ENCODE measurements at regions not wholly inside any gene's neighbourhood (a gene's known extent, or its start where the extent isn't known, plus 50 kb on each side); places are given as distances from the start of the nearest gene placed in this dataset.

GRCh38 chr6:134482593-134483270, 164.8 kb upstream of the SGK1 start:
- Histone ChIP-seq H3K27me3 (ENCODE audit: control insufficient read depth, insufficient read depth, low read length) (no peaks in the 10 kb centered on the region), H3K36me3 (ENCODE audit: control insufficient read depth, insufficient read depth, low read length) (no peaks in the 10 kb centered on the region), H3K9me3 (ENCODE audit: control insufficient read depth, insufficient read depth, low read length) (no peaks in the 10 kb centered on the region), H3K4me1 (ENCODE audit: control insufficient read depth, insufficient read depth, low read length) (no peaks in the 10 kb centered on the region), H3K4me3 (ENCODE audit: low read length) (no peak overlapping the region), H3K27ac (ENCODE audit: low read length) (no peak overlapping the region)
- DNase-seq (ENCODE audit: low read depth, low spot score) = no peak
- WGBS (ENCODE audit: insufficient coverage, insufficient read length) = no CpG with 5 or more reads among the region's 12 CpGs

GRCh38 chr6:134481966-134482365, 164.1 kb upstream of the SGK1 start:
- Histone ChIP-seq H3K36me3 (ENCODE audit: control insufficient read depth, insufficient read depth, low read length) (no peaks in the 10 kb centered on the region), H3K27ac (ENCODE audit: low read length) (no peak overlapping the region), H3K27me3 (ENCODE audit: control insufficient read depth, insufficient read depth, low read length) (no peaks in the 10 kb centered on the region), H3K4me1 (ENCODE audit: control insufficient read depth, insufficient read depth, low read length) (no peaks in the 10 kb centered on the region), H3K9me3 (ENCODE audit: control insufficient read depth, insufficient read depth, low read length) (no peaks in the 10 kb centered on the region), H3K4me3 (ENCODE audit: low read length) (no peak overlapping the region)
- no peak for DNase-seq (ENCODE audit: low read depth, low spot score)
- WGBS (ENCODE audit: insufficient coverage, insufficient read length) = no CpG with 5 or more reads among the region's 6 CpGs

DNA sequence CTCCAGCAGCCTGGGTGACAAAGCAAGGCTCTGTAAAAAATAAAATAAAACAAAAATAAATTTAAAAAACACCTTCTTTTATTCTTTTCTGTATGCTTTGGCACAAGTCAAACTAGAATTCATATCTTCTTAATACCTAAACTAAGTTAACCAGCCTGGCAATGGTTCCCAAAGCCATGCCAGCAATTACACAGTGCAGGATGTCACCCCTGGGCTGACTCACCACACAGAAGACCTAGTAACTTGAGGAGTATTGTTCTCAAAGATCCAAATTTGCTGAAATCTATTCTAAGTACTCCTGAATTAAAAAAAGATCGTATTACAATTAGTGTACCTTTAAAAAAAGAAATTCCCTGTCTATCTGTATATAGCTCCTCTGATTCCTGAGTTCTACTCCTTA, 162.7 kb upstream of the SGK1 start:
- Histone ChIP-seq H3K27ac (ENCODE audit: low read length) (no peak overlapping the region), H3K36me3 (ENCODE audit: control insufficient read depth, insufficient read depth, low read length) (no peaks in the 10 kb centered on the region), H3K9me3 (ENCODE audit: control insufficient read depth, insufficient read depth, low read length) (no peaks in the 10 kb centered on the region), H3K4me1 (ENCODE audit: control insufficient read depth, insufficient read depth, low read length) (no peaks in the 10 kb centered on the region), H3K27me3 (ENCODE audit: control insufficient read depth, insufficient read depth, low read length) (no peaks in the 10 kb centered on the region), H3K4me3 (ENCODE audit: low read length) (no peak overlapping the region)
- no peak for DNase-seq (ENCODE audit: low read depth, low spot score)
- no CpG with 5 or more reads among the region's 1 CpG for WGBS (ENCODE audit: insufficient coverage, insufficient read length)

DNA sequence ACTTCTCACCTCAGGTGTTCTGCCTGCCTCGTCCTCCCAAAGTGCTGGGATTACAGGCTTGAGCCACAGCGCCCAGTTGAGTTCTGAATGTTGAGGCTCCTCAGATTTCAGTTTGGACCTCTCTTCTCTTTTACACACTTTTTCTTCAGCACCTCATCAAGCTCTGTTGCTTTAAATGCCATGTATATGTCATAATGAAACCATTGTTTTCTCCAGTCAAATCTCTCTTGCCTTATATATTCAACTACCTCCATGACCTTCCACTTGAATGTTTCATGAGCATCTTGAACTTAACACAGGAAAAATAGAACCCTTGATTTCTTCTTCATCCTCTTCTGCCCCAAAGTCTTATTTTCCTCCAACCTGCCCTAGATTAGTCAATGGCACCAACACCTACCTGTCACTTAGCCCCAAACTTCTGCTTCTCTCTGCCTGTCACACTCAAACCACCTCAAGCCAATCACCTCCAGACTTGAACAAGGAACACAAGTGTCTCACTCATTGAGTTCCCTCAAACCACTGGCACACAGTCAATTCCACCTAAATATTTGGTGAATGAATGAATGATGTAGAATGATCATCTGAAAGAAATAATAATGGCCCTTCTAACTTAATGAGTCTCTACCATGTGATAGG, 161.0 kb upstream of the SGK1 start:
- Histone ChIP-seq H3K27me3 (ENCODE audit: control insufficient read depth, insufficient read depth, low read length) (no peaks in the 10 kb centered on the region), H3K27ac (ENCODE audit: low read length) (no peak overlapping the region), H3K36me3 (ENCODE audit: control insufficient read depth, insufficient read depth, low read length) (no peaks in the 10 kb centered on the region), H3K4me1 (ENCODE audit: control insufficient read depth, insufficient read depth, low read length) (no peaks in the 10 kb centered on the region), H3K4me3 (ENCODE audit: low read length) (no peak overlapping the region), H3K9me3 (ENCODE audit: control insufficient read depth, insufficient read depth, low read length) (no peaks in the 10 kb centered on the region)
- WGBS (ENCODE audit: insufficient coverage, insufficient read length) = no CpG with 5 or more reads among the region's 2 CpGs
- no peak for DNase-seq (ENCODE audit: low read depth, low spot score)

DNA sequence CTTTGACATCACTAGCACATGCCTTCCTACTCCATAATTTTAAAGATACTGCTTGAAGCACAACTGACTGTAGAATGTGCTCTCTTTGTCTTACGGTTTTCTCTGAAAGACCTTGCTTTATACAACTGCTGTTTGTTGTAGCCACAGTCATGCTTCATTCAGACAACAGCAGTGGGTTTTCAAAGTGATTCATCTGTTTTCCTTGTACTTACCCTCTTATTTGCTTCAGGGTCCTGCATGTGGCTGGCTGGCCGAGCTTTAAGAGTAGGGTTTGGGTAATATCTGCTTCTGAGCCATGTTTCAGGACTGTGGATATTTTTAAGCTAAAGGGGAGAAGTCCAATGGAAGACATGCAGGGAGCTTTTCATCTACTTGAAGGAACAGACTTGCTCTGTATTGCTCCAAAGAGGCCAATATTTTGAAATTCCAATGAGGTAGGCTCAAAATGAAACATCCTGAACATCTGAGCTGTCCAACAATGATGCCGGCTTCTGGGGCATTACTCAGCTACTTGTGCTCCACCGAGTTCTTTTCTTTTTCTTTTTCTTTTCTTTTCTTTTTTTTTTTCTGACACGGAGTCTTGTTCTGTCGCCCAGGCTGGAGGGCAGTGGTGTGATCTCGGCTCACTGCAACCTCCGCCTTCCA, 160.2 kb upstream of the SGK1 start:
- Histone ChIP-seq H3K27me3 (ENCODE audit: control insufficient read depth, insufficient read depth, low read length) (no peaks in the 10 kb centered on the region), H3K27ac (ENCODE audit: low read length) (no peak overlapping the region), H3K9me3 (ENCODE audit: control insufficient read depth, insufficient read depth, low read length) (no peaks in the 10 kb centered on the region), H3K36me3 (ENCODE audit: control insufficient read depth, insufficient read depth, low read length) (no peaks in the 10 kb centered on the region), H3K4me3 (ENCODE audit: low read length) (no peak overlapping the region), H3K4me1 (ENCODE audit: control insufficient read depth, insufficient read depth, low read length) (no peaks in the 10 kb centered on the region)
- WGBS (ENCODE audit: insufficient coverage, insufficient read length) = no CpG with 5 or more reads among the region's 8 CpGs
- no peak for DNase-seq (ENCODE audit: low read depth, low spot score)

DNA sequence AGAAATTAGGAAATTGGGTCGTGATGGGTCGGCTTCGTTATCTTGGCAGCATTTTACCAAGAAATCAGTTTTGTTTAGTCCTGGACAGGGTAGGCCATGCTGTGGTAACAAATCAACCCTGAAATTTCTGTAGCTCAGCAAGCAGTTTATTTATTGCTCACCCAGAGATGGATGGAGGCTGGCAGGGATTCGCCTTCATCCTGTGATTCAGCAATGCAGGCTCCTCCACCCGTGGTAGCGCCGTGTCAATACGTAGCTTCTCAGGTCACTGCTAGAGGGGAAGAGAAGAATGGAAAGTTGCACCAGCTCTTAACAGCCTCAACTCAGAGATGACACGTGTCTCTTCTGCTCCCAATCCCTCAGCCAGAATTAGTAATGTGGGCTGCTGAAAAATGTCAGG, 157.0 kb upstream of the SGK1 start:
- no peak overlapping the region for H3K27ac ChIP-seq (ENCODE audit: low read length)
- H3K9me3 ChIP-seq (ENCODE audit: control insufficient read depth, insufficient read depth, low read length) = no peaks in the 10 kb centered on the region
- H3K36me3 ChIP-seq (ENCODE audit: control insufficient read depth, insufficient read depth, low read length) = no peaks in the 10 kb centered on the region
- H3K4me1 ChIP-seq (ENCODE audit: control insufficient read depth, insufficient read depth, low read length) = no peaks in the 10 kb centered on the region
- WGBS (ENCODE audit: insufficient coverage, insufficient read length) = 100% methylated on average over 3 of the region's 9 CpGs
- H3K27me3 ChIP-seq (ENCODE audit: control insufficient read depth, insufficient read depth, low read length) = no peaks in the 10 kb centered on the region
- DNase-seq (ENCODE audit: low read depth, low spot score) = no peak
- no peak overlapping the region for H3K4me3 ChIP-seq (ENCODE audit: low read length)

DNA sequence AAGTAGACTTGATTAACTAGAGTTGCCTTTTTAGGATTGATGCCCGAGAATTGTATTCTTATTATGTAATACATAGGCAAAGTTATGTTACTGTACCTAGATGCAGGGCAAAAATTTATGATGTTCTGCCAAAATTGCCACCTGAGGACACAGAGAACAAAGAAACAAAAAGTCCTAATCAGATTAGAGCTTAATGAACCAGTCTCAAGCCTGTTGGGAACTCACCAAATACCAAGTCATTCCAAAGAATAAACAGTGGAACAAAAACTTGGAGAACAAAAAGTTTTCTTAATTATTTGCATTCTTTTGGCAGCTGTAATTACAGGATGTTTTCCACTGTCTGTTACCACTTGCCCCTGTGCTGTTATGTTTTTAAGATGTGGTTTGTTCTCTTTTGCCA, 154.7 kb upstream of the SGK1 start:
- Histone ChIP-seq H3K36me3 (ENCODE audit: control insufficient read depth, insufficient read depth, low read length) (no peaks in the 10 kb centered on the region), H3K9me3 (ENCODE audit: control insufficient read depth, insufficient read depth, low read length) (no peaks in the 10 kb centered on the region), H3K4me1 (ENCODE audit: control insufficient read depth, insufficient read depth, low read length) (no peaks in the 10 kb centered on the region), H3K4me3 (ENCODE audit: low read length) (no peak overlapping the region), H3K27ac (ENCODE audit: low read length) (no peak overlapping the region), H3K27me3 (ENCODE audit: control insufficient read depth, insufficient read depth, low read length) (no peaks in the 10 kb centered on the region)
- WGBS (ENCODE audit: insufficient coverage, insufficient read length) = no CpG with 5 or more reads among the region's 1 CpG
- DNase-seq (ENCODE audit: low read depth, low spot score) = no peak

GRCh38 chr6:134472046-134472445, 154.1 kb upstream of the SGK1 start:
- Histone ChIP-seq H3K9me3 (ENCODE audit: control insufficient read depth, insufficient read depth, low read length) (no peaks in the 10 kb centered on the region), H3K4me3 (ENCODE audit: low read length) (no peak overlapping the region), H3K36me3 (ENCODE audit: control insufficient read depth, insufficient read depth, low read length) (no peaks in the 10 kb centered on the region), H3K27ac (ENCODE audit: low read length) (no peak overlapping the region), H3K27me3 (ENCODE audit: control insufficient read depth, insufficient read depth, low read length) (no peaks in the 10 kb centered on the region), H3K4me1 (ENCODE audit: control insufficient read depth, insufficient read depth, low read length) (no peaks in the 10 kb centered on the region)
- WGBS (ENCODE audit: insufficient coverage, insufficient read length) = no CpG with 5 or more reads among the region's 3 CpGs
- DNase-seq (ENCODE audit: low read depth, low spot score) = no peak

DNA sequence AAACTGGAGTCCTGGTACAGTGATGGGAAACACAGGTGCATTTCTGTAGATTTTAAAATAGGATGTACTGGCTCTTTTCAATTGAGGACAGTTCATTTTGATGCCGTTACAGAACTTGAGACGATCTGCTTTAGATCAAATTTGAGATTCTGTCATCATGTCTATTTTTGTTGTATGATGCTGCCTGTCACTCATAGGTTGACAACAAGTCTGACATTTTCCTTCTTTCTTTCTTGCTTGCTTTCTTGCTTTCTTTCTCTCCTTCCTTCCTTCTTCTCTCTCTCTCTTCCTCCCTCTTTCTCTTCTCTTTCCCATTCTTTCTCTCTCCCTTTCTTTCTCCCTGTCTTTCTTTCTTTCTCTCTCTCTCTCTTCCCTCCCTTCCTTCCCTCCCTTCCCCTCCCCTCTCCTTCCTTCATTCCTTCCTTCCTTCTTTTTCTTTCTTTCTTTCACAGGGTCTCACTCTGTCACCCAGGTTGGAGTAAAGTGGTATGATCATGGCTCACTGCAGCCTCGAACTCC, 152.6 kb upstream of the SGK1 start:
- H3K4me1 ChIP-seq (ENCODE audit: control insufficient read depth, insufficient read depth, low read length) = no peaks in the 10 kb centered on the region
- H3K27ac ChIP-seq (ENCODE audit: low read length) = no peak overlapping the region
- H3K4me3 ChIP-seq (ENCODE audit: low read length) = no peak overlapping the region
- H3K36me3 ChIP-seq (ENCODE audit: control insufficient read depth, insufficient read depth, low read length) = no peaks in the 10 kb centered on the region
- no peaks in the 10 kb centered on the region for H3K27me3 ChIP-seq (ENCODE audit: control insufficient read depth, insufficient read depth, low read length)
- no CpG with 5 or more reads among the region's 3 CpGs for WGBS (ENCODE audit: insufficient coverage, insufficient read length)
- H3K9me3 ChIP-seq (ENCODE audit: control insufficient read depth, insufficient read depth, low read length) = no peaks in the 10 kb centered on the region
- no peak for DNase-seq (ENCODE audit: low read depth, low spot score)

DNA sequence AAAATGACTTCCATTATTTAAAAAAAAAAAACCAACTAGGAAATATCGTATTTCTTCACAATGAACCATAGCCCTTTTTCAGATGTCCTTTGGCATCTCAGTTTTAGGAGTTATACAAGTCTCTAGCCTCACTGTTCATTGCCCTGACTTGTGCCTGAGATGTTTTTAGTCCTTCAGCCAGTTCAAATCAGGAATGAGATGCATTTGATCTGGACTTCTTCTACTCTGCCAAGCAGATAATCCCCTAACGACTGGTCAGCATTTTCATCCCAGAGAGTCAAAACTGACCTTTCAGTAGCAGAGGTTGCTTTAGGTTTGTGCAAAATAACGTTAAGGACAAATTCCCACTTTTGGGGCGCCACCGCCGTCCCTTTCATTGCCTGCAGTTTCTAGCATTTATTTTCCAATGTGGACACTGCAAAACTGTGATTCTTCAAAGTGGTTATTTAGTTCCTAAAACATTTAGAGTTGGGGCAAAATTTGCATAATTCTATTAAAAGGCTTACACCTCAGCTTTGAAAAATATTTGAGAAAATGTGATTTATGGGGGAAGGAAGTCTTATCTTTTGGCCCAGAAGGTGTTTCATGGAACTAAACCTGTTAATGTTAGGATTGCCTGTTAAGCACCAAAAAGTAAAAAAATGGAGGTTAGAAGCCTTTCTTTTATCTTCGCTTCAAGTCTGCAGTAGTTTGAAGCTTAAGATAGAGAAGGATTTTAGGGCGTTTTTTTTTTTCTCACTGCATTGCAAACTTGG, 152.0 kb upstream of the SGK1 start:
- no peaks in the 10 kb centered on the region for H3K36me3 ChIP-seq (ENCODE audit: control insufficient read depth, insufficient read depth, low read length)
- H3K27me3 ChIP-seq (ENCODE audit: control insufficient read depth, insufficient read depth, low read length) = no peaks in the 10 kb centered on the region
- no peak overlapping the region for H3K27ac ChIP-seq (ENCODE audit: low read length)
- H3K4me1 ChIP-seq (ENCODE audit: control insufficient read depth, insufficient read depth, low read length) = no peaks in the 10 kb centered on the region
- no peak overlapping the region for H3K4me3 ChIP-seq (ENCODE audit: low read length)
- no peaks in the 10 kb centered on the region for H3K9me3 ChIP-seq (ENCODE audit: control insufficient read depth, insufficient read depth, low read length)
- no peak for DNase-seq (ENCODE audit: low read depth, low spot score)
- no CpG with 5 or more reads among the region's 8 CpGs for WGBS (ENCODE audit: insufficient coverage, insufficient read length)

All from iPS DF 6.9 (cell line).